DND-41 (cell line): ENCODE measurements at regions not wholly inside any gene's neighbourhood (a gene's known extent, or its start where the extent isn't known, plus 50 kb on each side); places are given as distances from the start of the nearest gene placed in this dataset.

Experiments
- EZH2 ChIP-seq: IDR thresholded peaks from 3 replicates; pipeline ENCODE4 v1.6.1; 2012; ENCODE audit warnings: borderline replicate concordance, low read depth, mild to moderate bottlenecking, moderate library complexity, low read length, inconsistent platforms; ENCODE audit not compliant: severe bottlenecking
- TF ChIP-seq, protein P1 (sequence below): IDR thresholded peaks from 2 replicates; pipeline ENCODE4 v1.5.1; 2012; ENCODE audit warnings: borderline replicate concordance, low read length, moderate library complexity, mild to moderate bottlenecking; ENCODE audit not compliant: poor library complexity, severe bottlenecking; ENCODE audit errors: extremely low read depth

DNA sequence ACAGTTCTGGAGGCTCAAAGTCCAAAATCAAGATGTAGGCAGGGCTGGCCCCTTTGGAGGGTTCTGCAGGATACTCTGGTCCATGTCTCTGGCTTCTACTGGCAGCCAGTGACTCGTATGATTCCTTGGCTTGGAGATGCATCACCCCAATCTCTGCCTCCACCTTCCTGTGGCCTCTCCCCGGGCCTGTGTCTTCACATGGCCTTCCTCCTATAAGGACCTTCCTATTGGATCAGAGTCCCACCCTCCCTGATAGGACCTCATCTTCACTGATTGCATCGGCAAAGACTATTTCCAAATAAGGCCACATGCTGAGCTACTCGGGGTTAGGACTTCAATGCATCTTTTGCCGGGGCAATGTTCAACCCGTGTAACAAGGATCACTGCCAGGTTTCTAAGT lies 509.0 kb downstream of the CD83 start:
- TF ChIP-seq, protein P1, sequence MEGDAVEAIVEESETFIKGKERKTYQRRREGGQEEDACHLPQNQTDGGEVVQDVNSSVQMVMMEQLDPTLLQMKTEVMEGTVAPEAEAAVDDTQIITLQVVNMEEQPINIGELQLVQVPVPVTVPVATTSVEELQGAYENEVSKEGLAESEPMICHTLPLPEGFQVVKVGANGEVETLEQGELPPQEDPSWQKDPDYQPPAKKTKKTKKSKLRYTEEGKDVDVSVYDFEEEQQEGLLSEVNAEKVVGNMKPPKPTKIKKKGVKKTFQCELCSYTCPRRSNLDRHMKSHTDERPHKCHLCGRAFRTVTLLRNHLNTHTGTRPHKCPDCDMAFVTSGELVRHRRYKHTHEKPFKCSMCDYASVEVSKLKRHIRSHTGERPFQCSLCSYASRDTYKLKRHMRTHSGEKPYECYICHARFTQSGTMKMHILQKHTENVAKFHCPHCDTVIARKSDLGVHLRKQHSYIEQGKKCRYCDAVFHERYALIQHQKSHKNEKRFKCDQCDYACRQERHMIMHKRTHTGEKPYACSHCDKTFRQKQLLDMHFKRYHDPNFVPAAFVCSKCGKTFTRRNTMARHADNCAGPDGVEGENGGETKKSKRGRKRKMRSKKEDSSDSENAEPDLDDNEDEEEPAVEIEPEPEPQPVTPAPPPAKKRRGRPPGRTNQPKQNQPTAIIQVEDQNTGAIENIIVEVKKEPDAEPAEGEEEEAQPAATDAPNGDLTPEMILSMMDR = no peak
- no peak for TF ChIP-seq EZH2
